Breast epithelium (tissue), 4 donors: ENCODE measurements at regions not wholly inside any gene's neighbourhood (a gene's known extent, or its start where the extent isn't known, plus 50 kb on each side); places are given as distances from the start of the nearest gene placed in this dataset.
"Not testable (repeated sequence)": the region's sequence is repeated elsewhere in the genome, so short reads cannot be mapped to it uniquely, and the experiment has no call there.

Source experiments
- DNase-seq, 2 donors: peaks; one replicate each; pipeline ENCODE4 v3.0.0-alpha.2; 2019; ENCODE audit warnings: low spot score in 2 of 2
- H3K27ac ChIP-seq, 2 donors: fragments of 200-600 bp; sonication (generic) in 1 of 2; one replicate each; pipeline ENCODE4 v1.5.1; 2016 to 2019; ENCODE audit warnings: mild to moderate bottlenecking in 1 of 2
- H3K27me3 ChIP-seq, 2 donors: fragments of 200-600 bp; sonication (generic) in 1 of 2; one replicate each; pipeline versions ENCODE4 v1.5.1 to v1.6.0; 2017 to 2019; ENCODE audit warnings: control low read depth in 1 of 2, mild to moderate bottlenecking in 1 of 2
- H3K36me3 ChIP-seq: fragments of 200-600 bp; one replicate; pipeline ENCODE4 v1.5.1; 2019
- H3K4me1 ChIP-seq, 2 donors: fragments of 200-600 bp; sonication (generic); one replicate each; pipeline ENCODE4 v1.5.1; 2016 to 2019; ENCODE audit warnings: control low read depth in 1 of 2
- H3K4me3 ChIP-seq, 3 donors: fragments of 200-600 bp; sonication (generic); 1 replicate in 2 of 3; 2 replicates in 1 of 3; pipeline ENCODE4 v1.5.1; 2016 to 2019; ENCODE audit warnings: mild to moderate bottlenecking in 3 of 3, moderate library complexity in 2 of 3
- H3K9me3 ChIP-seq, 2 donors: fragments of 200-600 bp; sonication (generic) in 1 of 2; one replicate each; pipeline ENCODE4 v1.5.1; 2016 to 2019; ENCODE audit warnings: control low read depth in 1 of 2
- CTCF ChIP-seq, 3 donors: fragments of 450-650 bp; IDR thresholded peaks; one replicate each; pipeline ENCODE4 v1.5.1; 2016 to 2017; ENCODE audit warnings: antibody characterized with exemption in 3 of 3, mild to moderate bottlenecking in 3 of 3, moderate library complexity in 3 of 3
- POLR2A ChIP-seq: fragments of 450-650 bp; IDR thresholded peaks from one replicate; pipeline ENCODE4 v1.6.1; 2016; ENCODE audit warnings: antibody characterized with exemption, mild to moderate bottlenecking, moderate library complexity
- POLR2AphosphoS5 ChIP-seq, 3 donors: sonication (generic); formaldehyde crosslinking; IDR thresholded peaks; one replicate each; pipeline ENCODE4 v1.6.1; 2017; ENCODE audit warnings: antibody characterized with exemption in 3 of 3
- intact Hi-C: fragments of 100-400 bp; cut with DNase I; formaldehyde crosslinking; loops from one replicate; pipeline ENCODE4 v1.15.1; 2023; ENCODE audit warnings: low total_unique reads

GRCh38 chr3:34504366-34504765 is 705.9 kb downstream of the PDCD6IP start:
- Histone ChIP-seq H3K36me3 (no peaks in the 10 kb centered on the region), H3K27me3 (no peaks in the 10 kb centered on the region), H3K27ac (no peak overlapping the region), H3K4me1 (no peaks in the 10 kb centered on the region), H3K9me3 (no peaks in the 10 kb centered on the region), H3K4me3 (no peak overlapping the region)
- no peak for DNase-seq
- intact Hi-C loops, result no loop called here
- TF ChIP-seq POLR2AphosphoS5 (IDR thresholded peaks at IDR 0.05) (no peak), POLR2A (no peak), CTCF (IDR thresholded peaks at IDR 0.05) (no peak)

- no peaks in the 10 kb centered on the region for H3K4me1 ChIP-seq
- TF ChIP-seq POLR2A (no peak), POLR2AphosphoS5 (IDR thresholded peaks at IDR 0.05) (no peak), CTCF (IDR thresholded peaks at IDR 0.05) (no peak)
- no peak overlapping the region for H3K27ac ChIP-seq
- no peaks in the 10 kb centered on the region for H3K27me3 ChIP-seq
- no peaks in the 10 kb centered on the region for H3K9me3 ChIP-seq
- no peaks in the 10 kb centered on the region for H3K36me3 ChIP-seq
- no peak overlapping the region for H3K4me3 ChIP-seq
- no peak for DNase-seq
- intact Hi-C loops, result no loop called here
Measured at GRCh38 chr3:34504775-34505174, 706.3 kb downstream of the PDCD6IP start.

- H3K36me3 ChIP-seq, result no peaks in the 10 kb centered on the region
- H3K4me3 ChIP-seq, result no peak overlapping the region
- H3K27ac ChIP-seq, result no peak overlapping the region
- H3K27me3 ChIP-seq, result no peaks in the 10 kb centered on the region
- TF ChIP-seq POLR2A (no peak), POLR2AphosphoS5 (IDR thresholded peaks at IDR 0.05) (no peak), CTCF (IDR thresholded peaks at IDR 0.05) (no peak)
- H3K9me3 ChIP-seq, result no peaks in the 10 kb centered on the region
- DNase-seq, result no peak
- H3K4me1 ChIP-seq, result no peaks in the 10 kb centered on the region
- intact Hi-C loops, result no loop called here
Measured at GRCh38 chr3:34508732-34509131, 710.3 kb downstream of the PDCD6IP start.

- DNase-seq, result no peak
- Histone ChIP-seq H3K9me3 (no peaks in the 10 kb centered on the region), H3K36me3 (no peaks in the 10 kb centered on the region), H3K27ac (no peak overlapping the region), H3K27me3 (no peaks in the 10 kb centered on the region), H3K4me1 (no peaks in the 10 kb centered on the region), H3K4me3 (no peak overlapping the region)
- intact Hi-C loops, result no loop called here
- TF ChIP-seq POLR2AphosphoS5 (IDR thresholded peaks at IDR 0.05) (no peak), POLR2A (no peak), CTCF (IDR thresholded peaks at IDR 0.05) (no peak)
Measured at GRCh38 chr3:34511891-34512290, 713.5 kb downstream of the PDCD6IP start.

GRCh38 chr3:34519008-34519407 is 720.6 kb downstream of the PDCD6IP start:
- H3K4me1 ChIP-seq, intact Hi-C loops, DNase-seq, H3K27me3 ChIP-seq, H3K4me3 ChIP-seq, H3K27ac ChIP-seq, H3K36me3 ChIP-seq: not testable (repeated sequence)
- peaks cover under 1 to 26% of the 10 kb centered on the region in 2 donors for H3K9me3 ChIP-seq

- no peaks in the 10 kb centered on the region for H3K36me3 ChIP-seq
- H3K9me3 ChIP-seq, result no peaks in the 10 kb centered on the region
- no peak overlapping the region for H3K27ac ChIP-seq
- H3K27me3 ChIP-seq, result no peaks in the 10 kb centered on the region
- no peak overlapping the region for H3K4me3 ChIP-seq
- intact Hi-C loops, result no loop called here
- no peak for DNase-seq
- H3K4me1 ChIP-seq, result no peaks in the 10 kb centered on the region
- TF ChIP-seq CTCF (IDR thresholded peaks at IDR 0.05), result no peak
- no peak for TF ChIP-seq POLR2AphosphoS5 (IDR thresholded peaks at IDR 0.05)
- TF ChIP-seq POLR2A, result no peak
Measured at GRCh38 chr3:34531156-34531555, 732.7 kb downstream of the PDCD6IP start.
